ENCODE measurements at regions not wholly inside any gene's neighbourhood (a gene's known extent, or its start where the extent isn't known, plus 50 kb on each side); places are given as distances from the start of the nearest gene placed in this dataset.

DNA sequence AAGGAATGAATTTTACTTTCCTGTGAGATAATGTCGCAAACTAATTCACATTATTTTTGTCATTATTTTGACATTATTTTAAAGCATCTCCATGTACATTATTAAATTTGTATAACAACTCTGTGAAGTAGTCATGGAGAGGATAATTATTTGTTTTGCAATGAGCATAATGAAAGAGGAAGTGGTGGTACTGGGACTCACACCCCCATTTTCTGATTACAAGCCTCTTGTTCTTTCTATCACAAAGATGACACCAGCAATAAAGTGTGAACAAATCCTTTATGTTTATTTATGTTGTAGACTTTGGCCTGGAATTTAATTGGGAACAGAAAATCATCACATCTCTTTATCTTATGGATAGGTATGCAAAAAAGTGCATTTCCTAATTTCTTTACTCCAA is 522.6 kb downstream of the TMEM135 start:
- TF ChIP-seq, protein P1, sequence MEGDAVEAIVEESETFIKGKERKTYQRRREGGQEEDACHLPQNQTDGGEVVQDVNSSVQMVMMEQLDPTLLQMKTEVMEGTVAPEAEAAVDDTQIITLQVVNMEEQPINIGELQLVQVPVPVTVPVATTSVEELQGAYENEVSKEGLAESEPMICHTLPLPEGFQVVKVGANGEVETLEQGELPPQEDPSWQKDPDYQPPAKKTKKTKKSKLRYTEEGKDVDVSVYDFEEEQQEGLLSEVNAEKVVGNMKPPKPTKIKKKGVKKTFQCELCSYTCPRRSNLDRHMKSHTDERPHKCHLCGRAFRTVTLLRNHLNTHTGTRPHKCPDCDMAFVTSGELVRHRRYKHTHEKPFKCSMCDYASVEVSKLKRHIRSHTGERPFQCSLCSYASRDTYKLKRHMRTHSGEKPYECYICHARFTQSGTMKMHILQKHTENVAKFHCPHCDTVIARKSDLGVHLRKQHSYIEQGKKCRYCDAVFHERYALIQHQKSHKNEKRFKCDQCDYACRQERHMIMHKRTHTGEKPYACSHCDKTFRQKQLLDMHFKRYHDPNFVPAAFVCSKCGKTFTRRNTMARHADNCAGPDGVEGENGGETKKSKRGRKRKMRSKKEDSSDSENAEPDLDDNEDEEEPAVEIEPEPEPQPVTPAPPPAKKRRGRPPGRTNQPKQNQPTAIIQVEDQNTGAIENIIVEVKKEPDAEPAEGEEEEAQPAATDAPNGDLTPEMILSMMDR (IDR thresholded peaks at IDR 0.05; ENCODE audit: poor library complexity, severe bottlenecking) = no peak
- no peak for TF ChIP-seq MXI1 (conservative IDR thresholded peaks at IDR 0.05; ENCODE audit: poor library complexity, severe bottlenecking)
- no peak for TF ChIP-seq POLR2AphosphoS5 (IDR thresholded peaks at IDR 0.05)
- no peak for TF ChIP-seq EZH2 (IDR thresholded peaks at IDR 0.05; ENCODE audit: borderline replicate concordance, insufficient read depth, low read length, poor library complexity, severe bottlenecking)
- TF ChIP-seq SMC3 (conservative IDR thresholded peaks at IDR 0.05; ENCODE audit: poor library complexity) = no peak
- TF ChIP-seq, protein P2, sequence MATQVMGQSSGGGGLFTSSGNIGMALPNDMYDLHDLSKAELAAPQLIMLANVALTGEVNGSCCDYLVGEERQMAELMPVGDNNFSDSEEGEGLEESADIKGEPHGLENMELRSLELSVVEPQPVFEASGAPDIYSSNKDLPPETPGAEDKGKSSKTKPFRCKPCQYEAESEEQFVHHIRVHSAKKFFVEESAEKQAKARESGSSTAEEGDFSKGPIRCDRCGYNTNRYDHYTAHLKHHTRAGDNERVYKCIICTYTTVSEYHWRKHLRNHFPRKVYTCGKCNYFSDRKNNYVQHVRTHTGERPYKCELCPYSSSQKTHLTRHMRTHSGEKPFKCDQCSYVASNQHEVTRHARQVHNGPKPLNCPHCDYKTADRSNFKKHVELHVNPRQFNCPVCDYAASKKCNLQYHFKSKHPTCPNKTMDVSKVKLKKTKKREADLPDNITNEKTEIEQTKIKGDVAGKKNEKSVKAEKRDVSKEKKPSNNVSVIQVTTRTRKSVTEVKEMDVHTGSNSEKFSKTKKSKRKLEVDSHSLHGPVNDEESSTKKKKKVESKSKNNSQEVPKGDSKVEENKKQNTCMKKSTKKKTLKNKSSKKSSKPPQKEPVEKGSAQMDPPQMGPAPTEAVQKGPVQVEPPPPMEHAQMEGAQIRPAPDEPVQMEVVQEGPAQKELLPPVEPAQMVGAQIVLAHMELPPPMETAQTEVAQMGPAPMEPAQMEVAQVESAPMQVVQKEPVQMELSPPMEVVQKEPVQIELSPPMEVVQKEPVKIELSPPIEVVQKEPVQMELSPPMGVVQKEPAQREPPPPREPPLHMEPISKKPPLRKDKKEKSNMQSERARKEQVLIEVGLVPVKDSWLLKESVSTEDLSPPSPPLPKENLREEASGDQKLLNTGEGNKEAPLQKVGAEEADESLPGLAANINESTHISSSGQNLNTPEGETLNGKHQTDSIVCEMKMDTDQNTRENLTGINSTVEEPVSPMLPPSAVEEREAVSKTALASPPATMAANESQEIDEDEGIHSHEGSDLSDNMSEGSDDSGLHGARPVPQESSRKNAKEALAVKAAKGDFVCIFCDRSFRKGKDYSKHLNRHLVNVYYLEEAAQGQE (IDR thresholded peaks at IDR 0.05; ENCODE audit: borderline replicate concordance) = no peak
- TF ChIP-seq RAD21 (conservative IDR thresholded peaks at IDR 0.05) = no peak

Data from neural cell (in vitro differentiated cells).